A549 (cell line): ENCODE measurements at regions not wholly inside any gene's neighbourhood (a gene's known extent, or its start where the extent isn't known, plus 50 kb on each side); places are given as distances from the start of the nearest gene placed in this dataset.

Experiments
- ATOH8 ChIP-seq: fragments of 250-450 bp; sonication (Bioruptor Pico); IDR thresholded peaks from 2 replicates; pipeline ENCODE4 v1.5.0; 2020; ENCODE audit warnings: low read depth, mild to moderate bottlenecking, moderate library complexity
- BHLHE40 ChIP-seq: IDR thresholded peaks from 2 replicates; pipeline ENCODE4 v1.6.1; 2012; ENCODE audit warnings: low read depth, low read length, inconsistent platforms
- CBX2 ChIP-seq: fragments of 200-600 bp; sonication (generic); IDR thresholded peaks from 2 replicates; pipeline ENCODE4 v1.6.1; 2016; ENCODE audit warnings: low read depth, mild to moderate bottlenecking, borderline replicate concordance
- CBX8 ChIP-seq: fragments of 200-600 bp; sonication (generic); IDR thresholded peaks from 2 replicates; pipeline ENCODE4 v1.6.1; 2016
- CEBPB ChIP-seq, 2 experiments: fragments of >200 bp in 1 of 2; sonication (Bioruptor Twin) in 1 of 2; formaldehyde crosslinking in 1 of 2; IDR thresholded peaks; 2 replicates each; pipeline ENCODE4 v1.6.1; 2012 to 2016
- CHD4 ChIP-seq: fragments of 200-600 bp; sonication (generic); IDR thresholded peaks from 2 replicates; pipeline ENCODE4 v1.6.1; 2016; ENCODE audit warnings: antibody characterized with exemption, mild to moderate bottlenecking, borderline replicate concordance
- E2F6 ChIP-seq: IDR thresholded peaks from 2 replicates; pipeline ENCODE4 v1.6.1; 2012; ENCODE audit warnings: low read depth, borderline replicate concordance
- EHF ChIP-seq: fragments of 250-450 bp; sonication (Bioruptor Pico); IDR thresholded peaks from 2 replicates; pipeline ENCODE4 v1.5.0; 2020; ENCODE audit warnings: mild to moderate bottlenecking
- ELK1 ChIP-seq: fragments of 150-350 bp; IDR thresholded peaks from 2 replicates; pipeline ENCODE4 v1.6.1; 2014; ENCODE audit warnings: low read depth, mild to moderate bottlenecking, low read length
- ESRRA ChIP-seq: fragments of 150-350 bp; IDR thresholded peaks from 2 replicates; pipeline ENCODE4 v1.6.1; 2014; ENCODE audit warnings: mild to moderate bottlenecking, low read length, borderline replicate concordance
- FOSB ChIP-seq: fragments of 250-450 bp; sonication (Bioruptor Pico); IDR thresholded peaks from 2 replicates; pipeline ENCODE4 v1.5.0; 2020; ENCODE audit warnings: mild to moderate bottlenecking, moderate library complexity
- FOSL2 ChIP-seq, 2 experiments: fragments of 450-650 bp in 1 of 2; fragments of >200 bp in 1 of 2; sonication (Bioruptor Twin) in 1 of 2; formaldehyde crosslinking; IDR thresholded peaks; 2 replicates each; pipeline versions ENCODE4 v1.5.0 to v1.6.1; 2016 to 2020; ENCODE audit warnings: mild to moderate bottlenecking in 1 of 2, moderate library complexity in 1 of 2
- HDAC2 ChIP-seq: fragments of 200-600 bp; sonication (generic); IDR thresholded peaks from 2 replicates; pipeline ENCODE4 v1.6.1; 2016
- HES2 ChIP-seq: fragments of >200 bp; sonication (Bioruptor Twin); formaldehyde crosslinking; IDR thresholded peaks from 2 replicates; pipeline ENCODE4 v1.6.1; 2016
- HEYL ChIP-seq: fragments of 250-450 bp; sonication (Bioruptor Pico); IDR thresholded peaks from 2 replicates; pipeline ENCODE4 v1.8.0; 2021; ENCODE audit warnings: mild to moderate bottlenecking, moderate library complexity
- HOXA7 ChIP-seq: fragments of 250-450 bp; sonication (Bioruptor Pico); IDR thresholded peaks from 2 replicates; pipeline ENCODE4 v1.5.0; 2020; ENCODE audit warnings: mild to moderate bottlenecking, moderate library complexity
- JUN ChIP-seq, 2 experiments: fragments of >200 bp; sonication (Bioruptor Twin); formaldehyde crosslinking; IDR thresholded peaks; 2 replicates in 1 of 2; 3 replicates in 1 of 2; pipeline ENCODE4 v1.6.1; 2016 to 2017
- JUNB ChIP-seq: fragments of >200 bp; sonication (Bioruptor Twin); formaldehyde crosslinking; IDR thresholded peaks from 2 replicates; pipeline ENCODE4 v1.6.1; 2016
- MAFK ChIP-seq: fragments of 450-650 bp; IDR thresholded peaks from 2 replicates; pipeline ENCODE4 v1.6.1; 2014; ENCODE audit not compliant: partially characterized antibody
- MAX ChIP-seq: IDR thresholded peaks from 2 replicates; pipeline ENCODE4 v1.6.1; 2012
- MAZ ChIP-seq: fragments of 150-350 bp; IDR thresholded peaks from 2 replicates; pipeline ENCODE4 v1.6.1; 2014; ENCODE audit warnings: antibody characterized with exemption, low read depth, low read length, borderline replicate concordance
- NFE2L2 ChIP-seq: fragments of 150-350 bp; conservative IDR thresholded peaks from 2 replicates; pipeline ENCODE4 v1.6.1; 2014; ENCODE audit warnings: low read length
- POLR2A ChIP-seq: IDR thresholded peaks from 2 replicates; pipeline ENCODE4 v1.6.1; 2012; ENCODE audit warnings: mild to moderate bottlenecking, low read length
- RCOR1 ChIP-seq: fragments of 150-350 bp; IDR thresholded peaks from 2 replicates; pipeline ENCODE4 v1.6.1; 2014; ENCODE audit warnings: antibody characterized with exemption, low read length, low read depth
- RFX5 ChIP-seq: fragments of 450-650 bp; IDR thresholded peaks from 2 replicates; pipeline ENCODE4 v1.7.1; 2014; ENCODE audit warnings: antibody characterized with exemption, mild to moderate bottlenecking, moderate library complexity
- RNF2 ChIP-seq: fragments of 200-600 bp; sonication (generic); IDR thresholded peaks from 2 replicates; pipeline ENCODE4 v1.6.1; 2016; ENCODE audit warnings: low read depth, mild to moderate bottlenecking, antibody characterized with exemption, moderate library complexity, borderline replicate concordance
- SREBF2 ChIP-seq: fragments of 450-650 bp; IDR thresholded peaks from 2 replicates; pipeline ENCODE4 v1.6.1; 2014; ENCODE audit warnings: mild to moderate bottlenecking, moderate library complexity
- ZFP36 ChIP-seq: fragments of 450-650 bp; IDR thresholded peaks from 2 replicates; pipeline ENCODE4 v1.6.1; 2014; ENCODE audit warnings: borderline replicate concordance; ENCODE audit not compliant: partially characterized antibody
- ZNF302 ChIP-seq: fragments of 250-450 bp; sonication (Bioruptor Pico); IDR thresholded peaks from 2 replicates; pipeline ENCODE4 v1.9.0; 2021; ENCODE audit warnings: inconsistent platforms, mild to moderate bottlenecking, moderate library complexity
- TF ChIP-seq, protein P1 (sequence below): fragments of 250-450 bp; sonication (Bioruptor Pico); IDR thresholded peaks from 2 replicates; pipeline ENCODE4 v1.5.0; 2021; ENCODE audit warnings: mild to moderate bottlenecking, moderate library complexity, borderline replicate concordance

- TF ChIP-seq FOSB (CRISPR knock-in tag) (no peak), E2F6 (no peak), SREBF2 (no peak), CHD4 (no peak), HDAC2 (no peak), RCOR1 (no peak), RFX5 (no peak), JUNB (peak; percentile 87), CBX2 (no peak), ESRRA (no peak), ATOH8 (CRISPR knock-in tag) (no peak), HEYL (no peak), ELK1 (no peak), FOSL2 (IDR thresholded peaks at IDR 0.05) (no peak), FOSL2 (CRISPR knock-in tag; IDR thresholded peaks at IDR 0.05) (peak; percentile 68), NFE2L2 (no peak), RNF2 (no peak), ZFP36 (peak; percentile 31), CBX8 (no peak), MAZ (no peak), POLR2A (no peak), HES2 (no peak), HOXA7 (no peak), EHF (no peak), BHLHE40 (no peak), CEBPB (IDR thresholded peaks at IDR 0.05) (peak in 1 of 2 experiments; percentile 20; a peak in 1 of 4 replicates), JUN (IDR thresholded peaks at IDR 0.05) (peak in 1 of 2 experiments; percentile 85; a peak in 2 of 5 replicates), ZNF302 (CRISPR knock-in tag) (no peak), MAX (0 out of 2 replicates have a peak, but pooled peaks have one; percentile 22), MAFK (no peak)
- TF ChIP-seq, protein P1, sequence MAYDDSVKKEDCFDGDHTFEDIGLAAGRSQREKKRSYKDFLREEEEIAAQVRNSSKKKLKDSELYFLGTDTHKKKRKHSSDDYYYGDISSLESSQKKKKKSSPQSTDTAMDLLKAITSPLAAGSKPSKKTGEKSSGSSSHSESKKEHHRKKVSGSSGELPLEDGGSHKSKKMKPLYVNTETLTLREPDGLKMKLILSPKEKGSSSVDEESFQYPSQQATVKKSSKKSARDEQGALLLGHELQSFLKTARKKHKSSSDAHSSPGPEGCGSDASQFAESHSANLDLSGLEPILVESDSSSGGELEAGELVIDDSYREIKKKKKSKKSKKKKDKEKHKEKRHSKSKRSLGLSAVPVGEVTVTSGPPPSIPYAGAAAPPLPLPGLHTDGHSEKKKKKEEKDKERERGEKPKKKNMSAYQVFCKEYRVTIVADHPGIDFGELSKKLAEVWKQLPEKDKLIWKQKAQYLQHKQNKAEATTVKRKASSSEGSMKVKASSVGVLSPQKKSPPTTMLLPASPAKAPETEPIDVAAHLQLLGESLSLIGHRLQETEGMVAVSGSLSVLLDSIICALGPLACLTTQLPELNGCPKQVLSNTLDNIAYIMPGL: no peak
These were observed 605.7 kb downstream of the METTL15 start (continued) for GRCh38 chr11:28713850-28714249.
